ENCODE measurements at regions not wholly inside any gene's neighbourhood (a gene's known extent, or its start where the extent isn't known, plus 50 kb on each side); places are given as distances from the start of the nearest gene placed in this dataset.

DNA sequence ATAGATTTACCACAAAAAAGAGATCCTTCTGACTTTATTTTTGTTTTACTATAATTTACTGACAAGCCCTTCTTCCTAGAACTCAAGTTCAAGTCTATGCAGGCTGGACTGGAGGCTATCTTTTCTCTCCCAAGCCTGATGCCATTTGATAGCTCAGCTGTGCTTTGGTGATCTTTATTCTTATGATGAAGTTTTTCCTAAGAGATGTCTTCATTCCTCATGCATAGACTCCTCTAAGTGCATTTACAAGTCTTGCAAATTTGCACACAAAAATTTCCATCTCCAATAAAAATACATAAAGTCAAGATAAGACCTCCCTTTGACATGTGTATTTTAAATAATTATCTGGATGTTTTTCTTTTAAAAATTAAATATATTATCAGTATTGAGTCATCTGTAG lies 167.4 kb upstream of the ETAA1 start:
- H3K4me3 ChIP-seq (ENCODE audit: low read depth, low read length), result no peak overlapping the region
- no peak for DNase-seq (ENCODE audit: low read depth)
- TF ChIP-seq, protein P1, sequence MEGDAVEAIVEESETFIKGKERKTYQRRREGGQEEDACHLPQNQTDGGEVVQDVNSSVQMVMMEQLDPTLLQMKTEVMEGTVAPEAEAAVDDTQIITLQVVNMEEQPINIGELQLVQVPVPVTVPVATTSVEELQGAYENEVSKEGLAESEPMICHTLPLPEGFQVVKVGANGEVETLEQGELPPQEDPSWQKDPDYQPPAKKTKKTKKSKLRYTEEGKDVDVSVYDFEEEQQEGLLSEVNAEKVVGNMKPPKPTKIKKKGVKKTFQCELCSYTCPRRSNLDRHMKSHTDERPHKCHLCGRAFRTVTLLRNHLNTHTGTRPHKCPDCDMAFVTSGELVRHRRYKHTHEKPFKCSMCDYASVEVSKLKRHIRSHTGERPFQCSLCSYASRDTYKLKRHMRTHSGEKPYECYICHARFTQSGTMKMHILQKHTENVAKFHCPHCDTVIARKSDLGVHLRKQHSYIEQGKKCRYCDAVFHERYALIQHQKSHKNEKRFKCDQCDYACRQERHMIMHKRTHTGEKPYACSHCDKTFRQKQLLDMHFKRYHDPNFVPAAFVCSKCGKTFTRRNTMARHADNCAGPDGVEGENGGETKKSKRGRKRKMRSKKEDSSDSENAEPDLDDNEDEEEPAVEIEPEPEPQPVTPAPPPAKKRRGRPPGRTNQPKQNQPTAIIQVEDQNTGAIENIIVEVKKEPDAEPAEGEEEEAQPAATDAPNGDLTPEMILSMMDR (IDR thresholded peaks at IDR 0.05; ENCODE audit: control insufficient read depth, extremely low read depth, insufficient read depth), result no peak

DNA sequence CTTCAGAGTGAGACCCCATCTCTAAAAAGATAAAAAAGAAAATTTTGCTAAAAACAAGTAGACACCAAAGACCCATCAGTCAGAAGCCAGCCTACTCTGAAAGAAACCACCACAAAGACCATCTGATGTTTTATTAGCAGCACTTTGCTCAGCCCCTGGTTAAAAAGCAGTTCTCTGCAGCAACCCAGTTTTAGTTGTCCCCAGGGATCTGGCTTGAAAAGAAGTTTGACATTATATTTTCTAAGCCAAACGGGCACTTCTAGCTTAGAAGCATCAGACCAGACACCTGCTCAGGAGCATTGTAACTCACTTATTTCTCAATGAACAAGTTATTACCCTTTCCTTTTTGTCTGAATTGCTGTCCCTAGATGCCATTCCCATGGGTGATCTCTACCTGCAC lies 164.2 kb upstream of the ETAA1 start:
- no peak for DNase-seq (ENCODE audit: low read depth)
- TF ChIP-seq, protein P1 (IDR thresholded peaks at IDR 0.05; ENCODE audit: control insufficient read depth, extremely low read depth, insufficient read depth), result no peak

DNA sequence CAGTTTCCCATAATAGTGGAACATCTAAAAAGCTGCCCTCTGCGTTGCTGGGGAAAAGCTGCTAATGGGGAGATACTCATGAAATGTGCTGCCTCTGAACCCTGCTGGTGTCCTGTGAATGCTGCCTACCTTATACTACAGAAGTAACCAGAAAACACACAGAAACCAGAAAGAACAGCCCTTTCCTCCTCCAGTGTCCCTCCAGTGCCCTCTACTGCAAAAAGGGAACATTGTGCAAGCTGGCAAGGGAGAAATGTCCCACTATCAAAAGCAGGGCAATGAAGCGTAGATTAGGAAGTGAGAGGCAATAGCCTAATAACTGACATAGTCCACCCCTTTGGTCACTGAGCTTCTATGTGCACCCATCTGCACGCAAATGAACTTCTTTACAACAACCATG lies 162.7 kb upstream of the ETAA1 start:
- TF ChIP-seq, protein P1 (IDR thresholded peaks at IDR 0.05; ENCODE audit: control insufficient read depth, extremely low read depth, insufficient read depth), result peak; percentile 58
- no peak for DNase-seq (ENCODE audit: low read depth)
- no peak overlapping the region for H3K4me3 ChIP-seq (ENCODE audit: low read depth, low read length)

More for the DNA sequence above, 164.2 kb upstream of the ETAA1 start:
- no peak overlapping the region for H3K4me3 ChIP-seq (ENCODE audit: low read depth, low read length)

DNA sequence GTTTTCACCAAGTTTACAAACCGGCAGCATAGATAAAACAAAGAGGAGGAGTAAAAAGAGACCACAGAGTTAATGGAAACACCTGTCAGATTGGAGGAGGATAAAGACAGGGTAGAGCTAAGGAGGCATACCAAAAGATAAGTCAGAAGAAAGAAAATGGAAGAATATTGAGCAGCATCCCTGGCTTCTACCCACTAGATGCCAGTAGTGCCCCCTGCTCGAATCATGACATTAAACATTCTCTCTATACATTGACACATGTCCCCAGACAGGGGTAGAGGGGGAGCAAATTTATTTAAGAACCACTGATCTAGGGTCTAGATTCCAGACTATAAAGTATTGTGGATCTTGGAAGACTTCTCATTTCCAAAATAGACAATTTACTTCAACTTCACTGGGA lies 159.8 kb upstream of the ETAA1 start:
- DNase-seq (ENCODE audit: low read depth), result no peak
- H3K4me3 ChIP-seq (ENCODE audit: low read depth, low read length), result no peak overlapping the region
- TF ChIP-seq, protein P1 (IDR thresholded peaks at IDR 0.05; ENCODE audit: control insufficient read depth, extremely low read depth, insufficient read depth), result peak; percentile 13; the same call in 1 of the 2 replicates

DNA sequence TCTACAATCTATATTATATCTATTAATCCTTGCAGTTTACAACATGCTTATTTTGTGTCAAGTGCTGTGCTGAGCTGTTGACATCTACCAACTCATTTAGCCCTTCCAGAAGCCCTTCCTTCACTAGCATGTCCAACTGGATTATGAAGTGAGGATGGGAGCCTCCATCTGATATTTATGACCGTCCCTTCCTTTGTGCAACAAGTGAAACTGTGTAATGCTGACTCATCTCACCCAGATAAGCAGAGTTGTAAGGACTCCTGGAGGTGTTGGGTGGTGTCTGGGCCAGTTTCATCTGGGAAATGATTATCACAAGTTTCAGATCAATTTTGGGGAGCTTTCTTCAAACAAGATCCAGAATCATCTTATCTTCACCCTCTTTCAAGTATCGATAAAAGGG lies 156.6 kb upstream of the ETAA1 start:
- no peak for DNase-seq (ENCODE audit: low read depth)
- TF ChIP-seq, protein P1 (IDR thresholded peaks at IDR 0.05; ENCODE audit: control insufficient read depth, extremely low read depth, insufficient read depth), result no peak
- H3K4me3 ChIP-seq (ENCODE audit: low read depth, low read length), result no peak overlapping the region

DNA sequence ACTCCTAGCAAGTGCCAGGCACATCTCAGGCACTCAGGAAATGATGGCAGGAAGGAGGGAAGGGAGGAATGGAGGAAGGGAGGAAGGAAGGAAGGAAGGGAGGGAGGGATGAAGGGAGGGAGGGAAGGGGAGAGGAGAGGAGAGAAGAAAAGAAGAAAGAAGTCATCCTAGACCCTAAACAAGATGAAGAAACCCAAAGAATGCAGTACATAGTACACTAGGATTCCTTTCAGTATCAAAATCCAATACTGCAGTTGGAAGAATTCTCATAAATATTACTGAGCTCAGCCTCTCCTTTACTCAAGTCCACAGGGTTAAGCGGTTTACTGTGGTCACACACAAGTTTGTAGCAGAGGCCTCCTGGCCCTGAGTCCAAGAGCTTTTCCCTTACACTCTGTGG lies 155.7 kb upstream of the ETAA1 start:
- TF ChIP-seq, protein P1 (IDR thresholded peaks at IDR 0.05; ENCODE audit: control insufficient read depth, extremely low read depth, insufficient read depth), result no peak
- no peak overlapping the region for H3K4me3 ChIP-seq (ENCODE audit: low read depth, low read length)
- no peak for DNase-seq (ENCODE audit: low read depth)

DNA sequence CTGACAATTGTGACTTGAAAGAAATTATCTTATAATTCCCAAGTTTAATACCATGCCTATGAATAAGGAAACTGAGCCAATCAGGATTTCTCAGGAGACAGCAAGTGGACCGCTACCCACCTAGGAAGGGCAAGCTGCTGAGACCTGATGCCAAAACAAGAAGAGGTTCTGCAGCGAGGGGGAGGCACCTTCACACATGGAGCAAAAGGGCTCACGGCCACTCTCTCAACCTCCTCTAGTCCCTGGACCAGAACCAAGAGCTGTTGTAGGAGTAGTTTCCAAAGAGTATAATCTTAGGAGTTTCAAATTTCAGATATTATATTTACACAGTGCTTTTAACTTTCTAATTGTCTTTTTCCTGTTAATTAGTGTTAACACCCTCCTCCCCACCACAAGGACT lies 154.7 kb upstream of the ETAA1 start:
- TF ChIP-seq, protein P1 (IDR thresholded peaks at IDR 0.05; ENCODE audit: control insufficient read depth, extremely low read depth, insufficient read depth), result no peak
- no peak for DNase-seq (ENCODE audit: low read depth)
- H3K4me3 ChIP-seq (ENCODE audit: low read depth, low read length), result no peak overlapping the region

Data from LNCaP clone FGC (cell line).